ENCODE measurements at regions not wholly inside any gene's neighbourhood (a gene's known extent, or its start where the extent isn't known, plus 50 kb on each side); places are given as distances from the start of the nearest gene placed in this dataset.

DNA sequence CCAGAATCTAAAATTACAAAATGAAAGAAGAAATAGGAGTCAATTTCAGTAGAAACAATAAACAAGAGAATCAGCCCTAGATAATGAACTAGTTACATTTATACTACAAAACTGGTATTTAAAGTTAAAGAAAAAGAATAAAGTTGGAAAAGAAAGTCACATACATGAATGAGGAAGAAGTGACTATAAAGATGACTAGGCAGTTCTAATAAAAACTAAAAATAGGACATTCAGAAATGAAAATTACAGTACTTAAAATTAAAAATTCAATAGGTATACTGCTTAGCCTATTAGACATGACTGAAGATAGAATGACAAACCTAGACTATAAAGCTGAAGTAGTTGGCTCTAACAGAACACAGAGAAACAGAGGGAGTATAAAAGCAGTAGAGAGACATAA is 108.8 kb downstream of the AHR start:
- TF ChIP-seq, protein P1, sequence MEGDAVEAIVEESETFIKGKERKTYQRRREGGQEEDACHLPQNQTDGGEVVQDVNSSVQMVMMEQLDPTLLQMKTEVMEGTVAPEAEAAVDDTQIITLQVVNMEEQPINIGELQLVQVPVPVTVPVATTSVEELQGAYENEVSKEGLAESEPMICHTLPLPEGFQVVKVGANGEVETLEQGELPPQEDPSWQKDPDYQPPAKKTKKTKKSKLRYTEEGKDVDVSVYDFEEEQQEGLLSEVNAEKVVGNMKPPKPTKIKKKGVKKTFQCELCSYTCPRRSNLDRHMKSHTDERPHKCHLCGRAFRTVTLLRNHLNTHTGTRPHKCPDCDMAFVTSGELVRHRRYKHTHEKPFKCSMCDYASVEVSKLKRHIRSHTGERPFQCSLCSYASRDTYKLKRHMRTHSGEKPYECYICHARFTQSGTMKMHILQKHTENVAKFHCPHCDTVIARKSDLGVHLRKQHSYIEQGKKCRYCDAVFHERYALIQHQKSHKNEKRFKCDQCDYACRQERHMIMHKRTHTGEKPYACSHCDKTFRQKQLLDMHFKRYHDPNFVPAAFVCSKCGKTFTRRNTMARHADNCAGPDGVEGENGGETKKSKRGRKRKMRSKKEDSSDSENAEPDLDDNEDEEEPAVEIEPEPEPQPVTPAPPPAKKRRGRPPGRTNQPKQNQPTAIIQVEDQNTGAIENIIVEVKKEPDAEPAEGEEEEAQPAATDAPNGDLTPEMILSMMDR (IDR thresholded peaks at IDR 0.05; ENCODE audit: low read length) = no peak
- no peak for TF ChIP-seq EZH2 (optimal IDR thresholded peaks at IDR 0.05; ENCODE audit: low read depth, low read length)

Measured in MM.1S (cell line).